GM21786 (cell line): ENCODE measurements at regions not wholly inside any gene's neighbourhood (a gene's known extent, or its start where the extent isn't known, plus 50 kb on each side); places are given as distances from the start of the nearest gene placed in this dataset.

Experiments used
- ATAC-seq: cut with Tn5 transposase; IDR thresholded peaks from one replicate; pipeline ENCODE4 v1.9.1; 2021; ENCODE audit not compliant: unreplicated experiment

GRCh38 chr4:165610679-165611437 is 232.1 kb downstream of the CPE start:
- no peak for ATAC-seq

- peak; percentile 91 for ATAC-seq
Measured at GRCh38 chr4:165612936-165613335, 234.1 kb downstream of the CPE start.

- no peak for ATAC-seq
Measured at GRCh38 chr4:165613581-165613980, 234.8 kb downstream of the CPE start.

- ATAC-seq, result no peak
Measured at GRCh38 chr4:165620913-165621312, 242.1 kb downstream of the CPE start.

- no peak for ATAC-seq
Measured at GRCh38 chr4:165621983-165622382, 243.2 kb downstream of the CPE start.

GRCh38 chr4:165625281-165625680 is 246.5 kb downstream of the CPE start:
- no peak for ATAC-seq

- ATAC-seq, result no peak
Measured at GRCh38 chr4:165626316-165626715, 246.7 kb upstream of the TLL1 start.

GRCh38 chr4:165627128-165627527 is 245.9 kb upstream of the TLL1 start:
- ATAC-seq, result no peak

- no peak for ATAC-seq
Measured at GRCh38 chr4:165627548-165627947, 245.5 kb upstream of the TLL1 start.

- no peak for ATAC-seq
Measured at GRCh38 chr4:165628572-165628971, 244.5 kb upstream of the TLL1 start.

GRCh38 chr4:165630671-165631070 is 242.4 kb upstream of the TLL1 start:
- no peak for ATAC-seq

GRCh38 chr4:165631208-165631894 is 241.7 kb upstream of the TLL1 start:
- ATAC-seq, result no peak

- no peak for ATAC-seq
Measured at GRCh38 chr4:165631912-165632311, 241.1 kb upstream of the TLL1 start.

GRCh38 chr4:165634766-165635165 is 238.3 kb upstream of the TLL1 start:
- no peak for ATAC-seq

GRCh38 chr4:165635381-165635780 is 237.7 kb upstream of the TLL1 start:
- no peak for ATAC-seq

GRCh38 chr4:165635951-165636350 is 237.1 kb upstream of the TLL1 start:
- ATAC-seq, result no peak

- no peak for ATAC-seq
Measured at GRCh38 chr4:165651901-165652300, 221.1 kb upstream of the TLL1 start.

- no peak for ATAC-seq
Measured at GRCh38 chr4:165654556-165654955, 218.5 kb upstream of the TLL1 start.

GRCh38 chr4:165656399-165656798 is 216.6 kb upstream of the TLL1 start:
- ATAC-seq, result no peak

GRCh38 chr4:165656829-165657490 is 216.1 kb upstream of the TLL1 start:
- ATAC-seq, result no peak

- ATAC-seq, result no peak
Measured at GRCh38 chr4:165662341-165662740, 210.7 kb upstream of the TLL1 start.

- no peak for ATAC-seq
Measured at GRCh38 chr4:165663411-165663810, 209.6 kb upstream of the TLL1 start.
